Natural killer cell treated with Interleukin-12 subunit alpha and Interleukin-12 subunit beta and Interleukin-15 and Interleukin-18, amount 100 ng/mL, for 72 hours (primary cell): ENCODE measurements at regions not wholly inside any gene's neighbourhood (a gene's known extent, or its start where the extent isn't known, plus 50 kb on each side); places are given as distances from the start of the nearest gene placed in this dataset.

Source experiments
- ATAC-seq, 2 donors: fragments of 150-1000 bp; cut with Tn5 transposase in 1 of 2; sonication (Bioruptor Pico), chemical (Tn5 transposase) in 1 of 2; 2 replicates each; pipeline ENCODE4 v1.10.0; 2021
- DNase-seq: peaks from one replicate; pipeline ENCODE4 v3.0.0; 2022; ENCODE audit warnings: low spot score
- H3K27ac Mint-ChIP-seq, 2 donors: 1 replicate in 1 of 2; 2 replicates in 1 of 2; pipeline ENCODE4 v1.8.0; 2022; ENCODE audit warnings: mixed read lengths in 2 of 2, mild to moderate bottlenecking in 1 of 2, moderate library complexity in 1 of 2
- H3K27me3 Mint-ChIP-seq, 2 donors: 1 replicate in 1 of 2; 2 replicates in 1 of 2; pipeline ENCODE4 v1.8.0; 2022; ENCODE audit warnings: mixed read lengths in 2 of 2
- H3K36me3 Mint-ChIP-seq: one replicate; pipeline ENCODE4 v1.8.0; 2022; ENCODE audit warnings: mixed read lengths
- H3K4me1 Mint-ChIP-seq, 2 donors: 1 replicate in 1 of 2; 2 replicates in 1 of 2; pipeline ENCODE4 v1.8.0; 2022; ENCODE audit warnings: low read depth in 2 of 2, mixed read lengths in 2 of 2, mild to moderate bottlenecking in 1 of 2
- H3K4me3 Mint-ChIP-seq: one replicate; pipeline ENCODE4 v1.8.0; 2022; ENCODE audit warnings: mixed read lengths
- H3K9me3 Mint-ChIP-seq: 2 replicates; pipeline ENCODE4 v1.8.0; 2022; ENCODE audit warnings: mixed read lengths

- H3K4me3 Mint-ChIP-seq: no peak overlapping the region
- H3K9me3 Mint-ChIP-seq: no peaks in the 10 kb centered on the region
- H3K36me3 Mint-ChIP-seq: no peaks in the 10 kb centered on the region
- H3K27me3 Mint-ChIP-seq: peaks cover 0 to 4% of the 10 kb centered on the region in 2 donors
- ATAC-seq (no peak), DNase-seq (no peak)
- no peak overlapping the region for H3K27ac Mint-ChIP-seq
- peaks cover 26 to 28% of the 10 kb centered on the region in 2 donors for H3K4me1 Mint-ChIP-seq
These were observed 229.9 kb upstream of the HDAC4 start for GRCh38 chr2:239630618-239631286.

GRCh38 chr2:239629926-239630617, 229.3 kb upstream of the HDAC4 start:
- ATAC-seq (no peak), DNase-seq (no peak)
- H3K27me3 Mint-ChIP-seq: peaks cover 0 to 4% of the 10 kb centered on the region in 2 donors
- H3K9me3 Mint-ChIP-seq: no peaks in the 10 kb centered on the region
- peak overlapping the region in 1 of 2 donors; percentile 21 for H3K27ac Mint-ChIP-seq
- H3K36me3 Mint-ChIP-seq: no peaks in the 10 kb centered on the region
- no peak overlapping the region for H3K4me3 Mint-ChIP-seq
- peaks cover 31% of the 10 kb centered on the region in 2 donors for H3K4me1 Mint-ChIP-seq

GRCh38 chr2:239626961-239627592, 226.3 kb upstream of the HDAC4 start:
- Mint-ChIP-seq H3K27me3 (no peaks in the 10 kb centered on the region), H3K36me3 (no peaks in the 10 kb centered on the region), H3K4me3 (no peak overlapping the region), H3K4me1 (peaks cover 53 to 58% of the 10 kb centered on the region in 2 donors), H3K9me3 (no peaks in the 10 kb centered on the region), H3K27ac (peak overlapping the region in 1 of 2 donors; percentile 31)
- no peak for DNase-seq
- ATAC-seq: no peak

GRCh38 chr2:239625971-239626734, 225.3 kb upstream of the HDAC4 start:
- no peaks in the 10 kb centered on the region for H3K36me3 Mint-ChIP-seq
- peaks cover 56 to 57% of the 10 kb centered on the region in 2 donors for H3K4me1 Mint-ChIP-seq
- no peaks in the 10 kb centered on the region for H3K9me3 Mint-ChIP-seq
- DNase-seq: no peak
- ATAC-seq: peak; percentile 72 to 78
- H3K27me3 Mint-ChIP-seq: peaks cover 0 to 4% of the 10 kb centered on the region in 2 donors
- no peak overlapping the region for H3K27ac Mint-ChIP-seq
- H3K4me3 Mint-ChIP-seq: peak overlapping the region; percentile 6

- Mint-ChIP-seq H3K9me3 (no peaks in the 10 kb centered on the region), H3K36me3 (no peaks in the 10 kb centered on the region), H3K4me1 (peaks cover 51 to 53% of the 10 kb centered on the region in 2 donors), H3K27ac (no peak overlapping the region), H3K4me3 (peak overlapping the region; percentile 6), H3K27me3 (peaks cover 0 to 4% of the 10 kb centered on the region in 2 donors)
- DNase-seq: no peak
- ATAC-seq: no peak
These were observed 224.5 kb upstream of the HDAC4 start for GRCh38 chr2:239625156-239625845.

DNA sequence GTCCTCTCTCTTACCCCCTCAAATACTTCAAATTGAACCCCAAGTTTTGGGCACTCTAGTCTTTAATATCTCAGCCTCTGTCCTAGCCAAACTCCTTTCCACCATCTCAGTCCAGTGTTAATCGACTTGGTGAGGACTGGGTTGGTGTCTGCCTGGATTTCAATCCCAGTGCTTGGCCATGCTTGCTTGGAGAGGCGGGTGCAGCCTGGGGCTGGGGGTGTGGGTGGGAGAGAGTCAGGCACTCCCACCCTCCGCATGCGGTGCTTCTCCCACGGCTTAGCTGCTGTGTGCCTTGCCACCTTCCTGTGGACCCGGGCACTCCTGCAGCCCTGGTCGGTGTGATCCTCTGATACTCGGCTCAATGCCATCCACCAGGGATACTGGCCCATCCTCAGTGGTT, 220.8 kb upstream of the HDAC4 start:
- Mint-ChIP-seq H3K9me3 (no peaks in the 10 kb centered on the region), H3K27me3 (peaks cover 0 to 4% of the 10 kb centered on the region in 2 donors), H3K4me1 (peaks cover 35 to 36% of the 10 kb centered on the region in 2 donors), H3K36me3 (peaks cover 7% of the 10 kb centered on the region), H3K4me3 (no peak overlapping the region), H3K27ac (no peak overlapping the region)
- DNase-seq (no peak), ATAC-seq (no peak)

DNA sequence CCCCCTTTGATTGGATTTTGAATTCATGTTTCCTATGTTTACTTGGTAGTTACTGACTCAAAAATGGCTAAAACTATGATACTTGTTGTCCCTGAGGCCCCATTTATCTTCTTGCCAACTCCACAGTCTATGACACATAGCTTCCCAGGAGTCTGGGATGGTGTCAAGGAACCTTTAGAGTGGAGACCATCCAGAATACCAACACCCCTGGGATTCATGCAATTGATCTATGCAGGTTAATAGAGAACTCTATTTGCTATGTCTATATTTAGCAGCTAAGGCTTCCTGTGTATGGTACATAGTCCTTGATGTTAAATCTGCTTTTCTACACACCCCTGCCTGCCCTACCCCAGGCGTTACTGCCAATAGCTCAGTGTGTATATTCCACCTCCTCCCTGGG, 218.5 kb upstream of the HDAC4 start:
- peaks cover 20% of the 10 kb centered on the region in 2 donors for H3K4me1 Mint-ChIP-seq
- no peak overlapping the region for H3K27ac Mint-ChIP-seq
- ATAC-seq: no peak
- H3K27me3 Mint-ChIP-seq: peaks cover 0 to 4% of the 10 kb centered on the region in 2 donors
- H3K36me3 Mint-ChIP-seq: peaks cover 10% of the 10 kb centered on the region
- no peaks in the 10 kb centered on the region for H3K9me3 Mint-ChIP-seq
- H3K4me3 Mint-ChIP-seq: no peak overlapping the region
- DNase-seq: no peak

DNA sequence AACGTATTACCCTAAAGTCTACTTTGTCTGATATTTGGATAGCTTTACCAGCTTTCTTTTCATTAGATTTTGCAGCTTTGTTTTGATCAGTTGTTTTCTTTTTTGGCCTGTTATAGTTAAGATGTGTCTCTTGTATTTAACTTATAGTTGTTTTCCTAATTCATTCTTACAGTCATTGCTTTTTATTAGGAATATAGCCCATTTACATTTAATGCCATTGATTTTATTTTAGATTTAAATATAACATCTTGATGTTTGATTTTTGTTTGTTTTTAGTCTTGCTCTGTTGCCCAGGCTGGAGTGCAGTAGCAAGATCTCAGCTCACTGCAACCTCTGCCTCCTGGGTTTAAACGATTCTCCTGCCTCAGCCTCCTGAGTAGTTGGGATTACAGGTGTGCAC, 215.9 kb upstream of the HDAC4 start:
- Mint-ChIP-seq H3K36me3 (peaks cover 10% of the 10 kb centered on the region), H3K27me3 (peaks cover 0 to 4% of the 10 kb centered on the region in 2 donors)
- no peak for ATAC-seq

GRCh38 chr2:239612133-239612532, 211.3 kb upstream of the HDAC4 start:
- peaks cover 0 to 3% of the 10 kb centered on the region in 2 donors for H3K27me3 Mint-ChIP-seq
- peaks cover 6% of the 10 kb centered on the region for H3K36me3 Mint-ChIP-seq
- no peaks in the 10 kb centered on the region for H3K9me3 Mint-ChIP-seq
- no peak for DNase-seq
- H3K4me3 Mint-ChIP-seq: no peak overlapping the region
- H3K4me1 Mint-ChIP-seq: peaks cover 9 to 10% of the 10 kb centered on the region in 2 donors
- H3K27ac Mint-ChIP-seq: no peak overlapping the region
- ATAC-seq: no peak

More for the DNA sequence above, 215.9 kb upstream of the HDAC4 start:
- Mint-ChIP-seq H3K4me3 (no peak overlapping the region), H3K9me3 (no peaks in the 10 kb centered on the region), H3K4me1 (peaks cover 0 to 4% of the 10 kb centered on the region in 2 donors), H3K27ac (no peak overlapping the region)
- DNase-seq: no peak

DNA sequence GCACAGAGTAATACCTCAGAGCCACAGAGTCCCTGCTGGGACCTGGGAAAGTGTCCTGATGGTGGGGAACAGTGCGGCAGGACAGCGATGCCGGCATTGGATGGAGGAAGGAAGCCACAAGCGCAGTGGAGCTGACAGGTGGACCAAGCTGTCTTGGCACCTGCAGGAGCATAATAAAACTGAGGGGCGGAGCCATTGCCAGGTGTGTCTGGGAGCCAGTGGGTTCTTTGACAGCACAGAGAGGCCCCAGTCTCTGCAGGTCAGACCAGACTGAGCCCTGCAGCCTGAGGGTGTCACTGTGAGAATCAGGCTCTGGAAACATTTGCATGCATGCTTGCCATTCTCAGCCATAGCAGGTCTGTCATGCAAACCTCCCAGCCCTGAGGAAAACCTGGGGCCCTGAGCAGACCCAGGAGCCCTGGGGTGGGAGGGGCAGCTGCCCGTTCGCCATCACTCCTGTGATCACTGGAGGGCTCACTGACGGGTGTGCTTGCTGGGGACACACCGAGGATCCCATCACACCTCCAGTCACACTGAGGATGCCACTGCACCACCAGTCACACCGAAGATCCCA, 210.5 kb upstream of the HDAC4 start:
- Mint-ChIP-seq H3K9me3 (no peaks in the 10 kb centered on the region), H3K36me3 (no peaks in the 10 kb centered on the region), H3K4me3 (no peak overlapping the region), H3K27me3 (peaks cover 0 to 3% of the 10 kb centered on the region in 2 donors), H3K27ac (no peak overlapping the region), H3K4me1 (peaks cover 9 to 15% of the 10 kb centered on the region in 2 donors)
- no peak for DNase-seq
- ATAC-seq: no peak

GRCh38 chr2:239610457-239611221, 209.8 kb upstream of the HDAC4 start:
- ATAC-seq (peak in 1 of 2 donors; percentile 8), DNase-seq (no peak)
- peaks cover 0 to 3% of the 10 kb centered on the region in 2 donors for H3K27me3 Mint-ChIP-seq
- no peaks in the 10 kb centered on the region for H3K36me3 Mint-ChIP-seq
- no peaks in the 10 kb centered on the region for H3K9me3 Mint-ChIP-seq
- H3K4me1 Mint-ChIP-seq: peaks cover 13 to 22% of the 10 kb centered on the region in 2 donors
- peak overlapping the region in 1 of 2 donors; percentile 22 for H3K27ac Mint-ChIP-seq
- H3K4me3 Mint-ChIP-seq: no peak overlapping the region

DNA sequence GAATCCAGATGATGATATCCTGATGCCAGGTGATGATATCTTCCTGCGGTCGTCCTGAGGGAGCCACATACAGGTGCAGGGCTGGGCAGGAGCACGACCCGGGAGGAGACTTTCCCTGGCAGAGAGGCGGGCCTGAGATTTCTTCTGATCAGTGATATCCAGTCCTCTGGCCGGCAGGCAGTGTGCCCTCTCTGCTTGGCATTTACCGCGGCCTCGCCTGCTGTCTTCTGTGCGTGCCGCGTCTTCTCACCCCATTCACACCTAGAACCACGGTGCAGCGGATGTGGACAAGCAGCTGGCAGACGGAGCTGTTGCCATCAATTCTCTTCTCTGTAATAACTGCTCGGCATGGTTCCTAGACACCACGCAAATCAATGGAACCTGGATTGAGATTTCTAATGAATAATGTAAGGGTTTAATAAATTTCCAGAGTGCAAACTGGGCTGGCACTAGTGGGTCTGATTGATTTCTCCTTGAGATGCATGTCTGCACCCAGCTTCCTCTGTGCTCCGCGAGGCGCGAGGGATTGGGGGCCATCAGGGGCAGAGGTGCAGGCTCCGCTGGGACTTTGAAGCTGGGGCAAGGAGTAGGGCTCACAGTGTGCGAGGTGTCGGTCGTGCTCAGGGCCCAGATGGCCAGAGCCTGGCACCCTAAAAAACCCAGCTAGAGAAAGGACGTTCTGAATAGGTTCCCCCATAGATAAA, 208.9 kb upstream of the HDAC4 start:
- Mint-ChIP-seq H3K36me3 (no peaks in the 10 kb centered on the region), H3K4me3 (no peak overlapping the region), H3K27ac (peak overlapping the region in 1 of 2 donors; percentile 22), H3K4me1 (peaks cover 14 to 25% of the 10 kb centered on the region in 2 donors), H3K27me3 (peaks cover 0 to 3% of the 10 kb centered on the region in 2 donors), H3K9me3 (no peaks in the 10 kb centered on the region)
- ATAC-seq: peak in 1 of 2 donors; percentile 68
- no peak for DNase-seq
